DMS79 (cell line): ENCODE measurements at regions not wholly inside any gene's neighbourhood (a gene's known extent, or its start where the extent isn't known, plus 50 kb on each side); places are given as distances from the start of the nearest gene placed in this dataset.
"Not testable (repeated sequence)": the region's sequence is repeated elsewhere in the genome, so short reads cannot be mapped to it uniquely, and the experiment has no call there.

Source experiments
- DNase-seq: peaks from one replicate; lab custom pipeline; 2025; lab: John Stamatoyannopoulos, UW

DNA sequence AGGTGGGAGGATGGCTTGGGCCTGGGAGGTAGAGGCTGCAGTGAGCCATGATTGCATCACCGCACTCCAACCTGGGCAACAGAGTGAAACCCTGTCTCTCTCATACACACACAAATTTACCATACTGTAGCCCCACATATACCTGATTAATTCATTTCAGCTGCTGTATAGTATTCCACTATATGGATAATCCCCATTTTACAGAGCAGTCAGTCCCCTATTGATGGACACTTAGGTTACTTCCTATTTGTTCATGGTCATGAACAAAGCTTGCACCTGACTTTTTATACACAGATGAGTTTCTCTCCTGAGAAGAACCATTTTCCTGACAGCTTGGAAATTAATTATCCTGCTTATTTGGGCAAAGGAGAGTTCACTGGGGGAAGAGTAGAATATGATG, 59.2 kb downstream of the EMX2 start:
- DNase-seq, result no peak

DNA sequence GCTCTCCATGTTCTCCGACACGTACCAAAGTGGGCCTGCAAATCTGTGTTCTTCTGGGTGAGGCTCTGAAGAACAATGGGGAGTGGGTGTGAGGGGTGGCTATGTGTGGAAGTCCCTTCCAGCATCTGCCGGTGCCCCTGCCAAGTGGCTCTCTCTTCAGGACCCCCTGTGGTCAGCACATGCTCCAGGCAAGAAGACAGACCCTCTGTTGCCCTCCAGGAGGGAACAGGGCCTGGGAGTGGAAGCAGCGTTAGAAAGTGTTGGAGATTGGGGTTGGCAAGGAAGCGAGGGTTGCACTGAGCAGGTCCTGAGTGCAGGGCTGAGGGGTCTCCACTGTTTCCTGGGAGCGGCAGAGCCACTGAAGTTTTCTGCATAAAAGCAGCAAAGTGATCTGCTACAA, 60.5 kb downstream of the EMX2 start:
- DNase-seq, result no peak

DNA sequence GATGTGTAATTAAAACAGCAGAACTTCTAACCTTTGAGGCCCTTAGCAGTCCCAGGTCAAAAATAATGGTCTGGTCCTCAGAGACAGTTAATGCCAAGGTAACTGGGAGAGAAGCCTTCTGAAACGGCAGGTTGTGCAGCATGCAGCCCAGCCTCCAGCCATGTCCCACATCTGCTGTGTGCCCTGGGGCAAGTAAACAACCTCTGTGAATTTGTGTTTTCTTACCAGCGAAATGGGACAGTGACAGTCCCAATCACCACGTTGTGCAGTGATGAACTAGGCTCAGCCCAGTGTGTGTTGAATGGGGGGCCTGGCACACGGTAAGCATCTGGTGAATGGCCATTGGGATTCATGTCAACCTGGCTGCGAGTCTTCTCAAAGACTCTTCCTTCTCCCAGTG, 61.2 kb downstream of the EMX2 start:
- no peak for DNase-seq

DNA sequence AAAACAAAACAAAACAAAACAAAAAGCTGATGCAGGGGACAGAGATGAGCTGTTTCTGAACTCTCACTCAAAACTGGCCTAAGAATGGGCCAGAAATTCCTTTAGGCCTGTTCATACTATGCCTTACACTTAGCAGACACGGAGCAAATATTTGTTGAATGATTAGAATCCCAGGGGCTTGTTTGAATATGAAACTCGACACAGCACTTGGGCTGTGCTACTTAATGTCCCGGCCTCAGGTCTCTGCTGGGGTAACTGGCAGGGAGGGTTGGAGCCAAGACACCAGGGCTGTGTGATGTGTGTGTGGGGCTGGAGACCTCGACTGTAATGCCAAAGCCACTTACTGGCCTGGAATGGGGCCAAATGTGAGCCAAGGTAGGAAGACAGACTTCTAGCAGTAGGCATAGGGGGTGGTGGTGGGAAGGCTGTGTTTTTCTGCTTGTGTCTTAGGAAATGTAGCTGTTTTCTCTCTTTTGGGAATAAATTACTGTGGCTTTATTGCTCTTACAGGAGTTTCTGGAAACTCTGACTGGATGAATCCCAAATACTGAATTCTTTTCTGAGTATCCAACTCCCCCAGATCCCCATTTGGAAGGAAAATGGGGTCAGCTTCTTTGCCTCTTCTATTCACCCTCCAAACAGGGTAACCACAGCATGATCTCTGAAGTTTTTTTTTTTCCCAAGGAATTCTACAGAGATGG, 66.7 kb downstream of the EMX2 start:
- DNase-seq, result no peak

DNA sequence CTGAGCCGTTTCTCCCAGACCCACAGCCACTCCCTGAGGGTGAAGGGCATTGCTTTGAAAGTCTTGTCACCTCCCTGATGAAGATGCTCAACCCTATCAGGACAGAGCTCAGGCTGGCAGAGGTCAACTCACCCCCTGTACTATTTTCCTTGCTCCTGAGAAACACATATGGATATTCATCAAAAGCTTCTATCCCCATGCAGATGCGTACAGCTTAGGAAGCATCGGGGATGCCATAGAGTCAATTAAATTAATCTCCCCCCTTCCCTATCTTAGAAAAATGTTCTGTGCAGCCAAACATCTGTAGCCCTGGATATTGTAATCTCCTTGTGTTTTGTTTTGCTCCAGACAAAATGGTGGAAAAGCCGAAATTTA, 67.2 kb downstream of the EMX2 start:
- DNase-seq, result no peak

DNA sequence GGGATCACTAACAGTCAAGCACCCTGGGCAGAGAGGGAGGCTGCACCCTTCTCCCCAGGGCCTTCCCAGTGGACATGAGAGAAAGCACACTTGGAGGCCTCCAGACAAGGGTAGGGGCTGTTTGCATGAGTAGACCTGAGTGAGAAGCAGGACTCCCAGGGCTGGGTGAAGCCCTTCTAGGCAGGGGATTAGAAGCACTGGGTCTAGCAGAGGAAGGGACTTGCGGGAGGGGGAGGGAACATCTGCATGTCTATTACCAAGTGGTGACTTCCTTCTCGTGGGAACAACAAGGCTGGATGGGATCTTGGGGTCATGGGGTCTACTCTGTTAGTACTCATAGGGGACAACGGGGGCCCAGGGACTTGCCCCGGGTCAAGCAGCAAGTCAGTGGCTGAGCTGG, 67.8 kb downstream of the EMX2 start:
- DNase-seq, result no peak

DNA sequence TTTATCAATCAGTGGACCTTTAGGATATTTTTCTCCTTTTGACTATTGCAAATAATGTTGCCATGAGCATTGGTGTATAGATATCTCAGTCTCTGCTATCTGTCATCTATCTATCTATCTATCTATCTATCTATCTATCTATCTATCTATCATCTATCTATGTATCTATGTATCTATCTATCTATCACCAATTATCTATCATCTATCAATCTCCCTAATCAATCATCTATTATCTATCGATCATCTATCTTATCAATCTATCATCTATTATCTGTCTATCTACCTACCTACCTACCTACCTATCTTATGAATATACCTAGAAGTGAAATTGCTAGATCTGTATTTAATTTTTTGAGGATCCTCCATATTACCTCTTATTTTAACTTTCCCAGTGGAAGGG, 69.6 kb downstream of the EMX2 start:
- no peak for DNase-seq

DNA sequence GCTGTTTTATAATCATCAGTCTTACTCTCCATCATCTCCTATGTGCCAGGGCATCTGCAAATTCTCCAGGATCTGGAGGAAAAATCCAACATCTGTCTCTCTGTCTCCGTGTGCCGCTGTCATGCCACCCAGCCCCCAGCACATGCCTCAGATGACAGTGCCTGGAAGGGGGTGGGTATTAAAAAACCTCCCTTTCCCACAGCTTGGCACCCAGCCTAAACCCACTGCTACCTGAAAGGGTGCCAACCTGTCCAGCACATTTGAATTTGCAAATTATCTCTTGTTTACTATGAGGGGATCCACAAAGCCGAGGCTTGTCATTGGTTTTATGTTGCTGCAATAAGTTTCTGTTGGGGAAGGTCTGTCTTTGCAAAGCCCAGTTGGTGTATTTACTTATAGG, 73.1 kb downstream of the EMX2 start:
- DNase-seq, result no peak

DNA sequence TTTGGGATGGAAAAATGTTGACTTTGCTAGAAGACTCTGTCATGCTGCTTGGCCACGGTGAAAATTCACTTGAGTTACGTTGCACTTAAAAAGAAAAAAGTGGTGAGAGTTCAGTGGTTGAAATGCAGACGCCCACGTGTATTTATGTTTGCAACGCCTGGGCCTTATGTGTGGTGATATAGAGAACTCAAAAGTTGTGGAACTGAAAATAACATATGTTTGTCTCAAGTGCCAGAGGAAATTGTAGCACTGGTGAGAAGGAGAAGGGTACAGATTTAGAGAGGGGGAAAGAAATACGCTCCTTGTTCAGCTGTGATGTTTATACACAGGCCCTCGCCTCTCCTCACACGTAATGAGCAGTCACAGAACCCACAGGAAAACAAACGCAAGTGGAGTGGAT, 73.6 kb downstream of the EMX2 start:
- DNase-seq, result no peak

DNA sequence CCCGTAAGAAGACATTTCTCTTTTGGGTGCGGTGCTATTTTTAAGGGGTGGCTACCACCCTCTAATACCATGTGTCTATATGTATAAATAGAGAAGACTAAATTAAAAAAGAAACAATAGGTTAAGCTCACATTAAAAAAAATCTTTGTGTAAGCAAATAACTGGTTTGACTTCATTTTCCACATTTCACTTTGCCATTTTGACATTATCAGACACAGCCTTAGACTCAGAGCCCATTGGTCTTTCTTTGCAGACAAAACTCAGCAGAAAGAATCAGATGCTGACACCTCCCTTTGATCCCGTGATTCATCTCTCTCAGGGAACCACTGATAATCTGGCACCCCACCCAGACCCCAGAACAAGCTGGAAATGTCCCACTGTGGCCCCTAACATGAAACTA, 74.5 kb downstream of the EMX2 start:
- DNase-seq, result no peak

DNA sequence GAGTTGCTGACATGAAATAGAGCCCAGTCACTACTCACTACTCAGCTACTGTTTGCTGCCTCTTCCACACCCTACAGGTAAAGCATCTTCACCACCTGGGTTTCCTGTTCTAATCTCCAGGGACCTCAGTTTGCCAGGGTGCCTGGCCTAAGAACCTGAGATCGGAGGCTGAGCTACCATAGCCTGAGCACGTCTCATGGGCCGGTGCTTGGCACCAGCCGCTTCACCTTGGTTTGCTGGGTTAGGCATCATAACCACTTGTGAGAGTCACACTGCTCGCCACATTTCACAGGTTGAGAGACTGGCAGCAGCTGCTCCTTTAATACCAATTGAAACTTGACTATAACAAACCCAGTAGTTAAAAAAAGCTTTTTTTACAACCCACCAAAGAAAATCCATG, 75.1 kb downstream of the EMX2 start:
- no peak for DNase-seq

DNA sequence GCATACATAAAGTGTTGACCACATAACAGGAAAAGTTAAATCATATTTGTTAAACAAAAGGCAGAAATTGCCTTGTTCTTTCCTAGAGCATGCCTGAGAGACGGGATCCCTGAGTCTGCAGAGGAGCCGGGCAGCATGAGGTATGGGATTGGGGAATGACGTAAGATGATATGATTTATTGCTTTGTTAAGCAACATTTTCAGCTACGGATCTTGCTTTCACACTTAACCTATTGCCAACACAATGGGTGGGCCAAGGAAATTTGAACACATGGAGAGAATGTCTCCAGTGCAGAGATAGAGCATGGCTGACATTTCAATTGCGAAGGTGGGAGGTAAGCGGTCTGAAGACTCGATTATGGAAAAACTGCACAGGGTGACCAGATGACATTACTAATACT, 76.7 kb downstream of the EMX2 start:
- DNase-seq, result no peak

DNA sequence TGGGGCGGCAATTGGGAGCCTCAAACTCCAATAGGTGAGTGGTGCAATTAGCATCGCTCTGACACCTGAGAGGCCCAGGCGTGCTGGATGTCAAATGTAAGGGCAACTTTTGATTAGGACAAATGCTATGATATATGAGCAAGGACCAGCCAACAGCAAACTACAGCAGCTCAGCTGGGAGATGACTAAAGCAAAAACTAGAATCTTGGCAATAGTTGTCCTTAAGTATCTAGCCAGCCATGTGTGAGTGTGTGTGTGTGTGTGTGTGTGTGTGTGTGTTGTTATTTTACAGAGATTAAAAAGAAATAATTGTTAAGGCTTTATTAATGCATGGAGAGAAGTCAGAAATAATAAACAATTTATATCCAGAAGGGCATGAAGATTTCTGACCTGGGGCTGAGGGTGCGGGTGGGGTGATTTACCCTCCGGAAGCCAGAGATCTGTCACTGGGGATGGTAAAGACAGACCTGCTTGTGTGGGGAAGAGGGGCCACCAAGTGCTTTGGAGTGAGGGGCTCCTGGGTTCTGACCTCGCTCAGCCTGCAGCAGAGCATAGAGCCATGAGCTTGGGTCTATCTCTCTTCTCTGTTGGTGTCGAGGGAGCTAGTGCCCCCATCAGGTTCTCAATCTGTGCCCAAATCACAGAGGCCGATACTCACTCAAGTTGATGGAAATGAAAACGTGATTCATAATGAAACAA, 77.3 kb downstream of the EMX2 start:
- DNase-seq, result no peak

DNA sequence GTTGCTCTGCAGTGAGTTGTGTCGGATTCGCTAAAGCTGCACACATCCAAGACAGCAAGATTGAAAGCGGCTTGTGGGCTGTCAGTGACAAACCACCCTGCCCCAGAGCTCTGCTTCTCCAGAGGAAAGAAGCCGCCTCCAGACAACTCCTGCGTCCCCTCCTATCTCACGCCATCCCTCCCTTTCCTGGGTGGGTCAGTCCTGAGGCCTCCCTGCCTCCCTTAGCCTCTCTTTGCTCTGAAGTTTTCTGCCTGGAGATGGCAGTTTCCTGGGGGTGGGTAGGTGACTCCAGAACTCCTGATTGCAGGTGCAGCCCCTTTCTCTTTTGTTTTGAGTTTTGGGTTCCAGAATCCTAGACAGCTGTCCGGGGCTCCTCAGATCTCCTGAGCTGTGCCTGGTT, 78.7 kb downstream of the EMX2 start:
- DNase-seq, result no peak

DNA sequence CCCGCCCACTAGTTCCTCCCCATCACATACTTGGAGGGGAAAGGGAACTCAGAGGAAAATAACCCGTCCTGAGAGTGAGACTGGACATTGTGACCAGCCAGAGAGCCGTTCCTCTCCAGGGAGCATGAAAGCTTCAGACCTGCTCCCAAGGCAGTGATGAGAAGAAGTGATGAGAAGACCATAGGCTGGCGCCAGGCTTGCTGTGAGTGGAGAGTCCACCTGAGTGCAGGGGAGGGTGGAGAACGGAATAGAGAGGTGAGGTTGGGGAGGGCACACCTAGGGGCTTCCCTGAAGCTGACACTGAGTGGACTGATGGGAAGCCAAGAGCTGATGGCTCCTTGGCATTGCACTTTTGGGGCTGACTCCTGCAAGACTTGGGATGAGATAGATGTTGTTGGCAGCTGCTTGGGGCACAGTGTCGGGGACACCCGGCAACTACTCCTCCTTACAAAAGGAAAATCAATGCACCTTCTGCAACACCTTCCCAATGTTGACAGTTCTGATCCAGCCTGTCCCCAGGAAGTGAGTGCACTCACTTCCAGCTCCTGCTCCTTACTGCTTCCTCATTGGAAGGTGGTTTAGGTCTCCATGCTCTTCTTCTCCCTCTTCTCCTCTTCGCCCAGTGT, 79.4 kb downstream of the EMX2 start:
- DNase-seq, result no peak

DNA sequence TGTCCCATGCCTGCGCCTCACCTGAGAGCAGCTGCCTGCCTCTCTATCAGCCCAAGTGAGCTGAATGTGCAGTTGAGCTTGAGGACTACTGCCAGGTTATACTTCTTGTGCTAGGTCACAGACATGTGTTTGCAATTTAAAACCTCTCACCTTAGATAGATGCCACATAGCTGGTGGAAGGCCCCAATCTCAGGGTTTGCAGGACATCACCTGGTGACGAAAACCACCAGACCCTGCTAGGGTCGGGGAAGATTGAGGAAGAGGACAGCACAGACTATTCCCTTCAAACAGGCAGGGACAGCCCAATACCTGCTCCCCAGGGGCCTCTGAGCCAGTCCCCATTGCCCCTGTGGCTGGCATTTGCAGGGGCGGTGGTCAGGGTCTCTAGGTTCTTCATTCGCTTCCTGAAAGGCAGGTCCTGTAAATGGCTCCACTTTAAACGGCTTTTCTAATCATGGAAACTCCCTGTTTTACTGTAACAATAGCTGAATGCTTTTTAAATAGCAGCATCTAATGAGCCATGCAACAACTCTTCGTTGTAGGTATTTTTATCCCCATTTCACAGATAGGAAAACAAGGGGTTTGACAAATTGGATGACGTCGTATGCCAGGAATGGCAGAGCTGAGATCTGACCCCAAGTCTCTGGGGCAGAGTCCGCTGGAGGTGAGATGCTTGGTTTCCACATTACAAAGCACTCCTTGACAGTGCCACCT, 80.1 kb downstream of the EMX2 start:
- no peak for DNase-seq

DNA sequence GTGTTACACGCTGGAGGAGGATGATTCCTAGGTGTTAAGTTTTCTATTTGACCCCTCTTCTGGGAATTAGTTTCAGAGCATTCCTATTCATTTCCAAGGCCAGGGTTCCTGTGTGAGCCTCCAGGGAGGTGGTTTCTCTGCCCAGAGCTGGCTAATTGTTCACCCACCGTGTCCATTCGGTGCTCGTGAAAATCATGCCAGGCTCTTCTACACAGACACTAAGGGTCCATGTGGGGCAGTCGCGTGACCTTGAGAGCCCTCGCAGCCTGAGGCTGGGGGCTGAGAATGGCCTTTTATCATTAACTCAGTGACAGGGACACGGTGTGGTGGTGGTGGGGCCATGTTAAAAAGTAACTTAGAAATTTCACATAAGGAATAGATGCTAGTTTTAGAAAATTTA, 83.7 kb downstream of the EMX2 start:
- no peak for DNase-seq

DNA sequence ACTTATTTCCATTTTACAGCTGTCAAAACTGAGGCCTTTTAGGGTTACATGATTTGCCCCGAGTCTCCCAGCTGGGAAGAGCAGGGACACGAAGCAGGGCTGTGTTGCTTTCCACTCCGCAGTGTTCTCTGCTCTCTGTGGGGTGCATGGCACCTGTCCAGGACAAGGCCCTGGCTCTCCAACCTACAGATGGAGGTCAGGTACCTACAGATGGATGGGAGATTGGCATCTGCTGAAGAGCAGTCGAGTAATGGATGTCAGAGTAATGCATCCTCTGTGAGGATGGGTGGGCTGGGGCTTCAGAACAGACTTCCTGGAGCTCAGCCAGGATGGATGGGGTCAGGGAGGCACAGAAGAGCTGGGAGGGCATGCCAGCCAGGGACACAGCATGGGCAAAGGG, 85.0 kb downstream of the EMX2 start:
- no peak for DNase-seq

DNA sequence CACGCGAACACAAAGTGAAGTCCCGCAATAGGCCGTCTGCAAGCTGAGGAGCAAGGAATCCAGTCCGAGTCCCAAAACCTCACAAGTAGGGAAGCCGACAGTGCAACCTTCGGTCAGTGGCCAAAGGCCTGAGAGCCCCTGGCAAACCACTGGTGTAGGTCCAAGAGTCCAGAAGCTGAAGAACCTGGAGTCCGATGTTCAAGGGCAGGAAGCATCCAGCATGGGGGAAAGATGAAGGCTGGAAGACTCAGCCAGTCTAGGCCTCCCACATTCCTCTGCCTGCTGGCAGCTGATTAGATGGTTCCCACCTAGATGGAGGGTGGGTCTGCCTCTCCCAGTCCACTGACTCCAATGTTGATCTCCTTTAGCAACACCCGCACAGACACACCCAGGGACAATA, 87.2 kb downstream of the EMX2 start:
- not testable (repeated sequence) for DNase-seq

DNA sequence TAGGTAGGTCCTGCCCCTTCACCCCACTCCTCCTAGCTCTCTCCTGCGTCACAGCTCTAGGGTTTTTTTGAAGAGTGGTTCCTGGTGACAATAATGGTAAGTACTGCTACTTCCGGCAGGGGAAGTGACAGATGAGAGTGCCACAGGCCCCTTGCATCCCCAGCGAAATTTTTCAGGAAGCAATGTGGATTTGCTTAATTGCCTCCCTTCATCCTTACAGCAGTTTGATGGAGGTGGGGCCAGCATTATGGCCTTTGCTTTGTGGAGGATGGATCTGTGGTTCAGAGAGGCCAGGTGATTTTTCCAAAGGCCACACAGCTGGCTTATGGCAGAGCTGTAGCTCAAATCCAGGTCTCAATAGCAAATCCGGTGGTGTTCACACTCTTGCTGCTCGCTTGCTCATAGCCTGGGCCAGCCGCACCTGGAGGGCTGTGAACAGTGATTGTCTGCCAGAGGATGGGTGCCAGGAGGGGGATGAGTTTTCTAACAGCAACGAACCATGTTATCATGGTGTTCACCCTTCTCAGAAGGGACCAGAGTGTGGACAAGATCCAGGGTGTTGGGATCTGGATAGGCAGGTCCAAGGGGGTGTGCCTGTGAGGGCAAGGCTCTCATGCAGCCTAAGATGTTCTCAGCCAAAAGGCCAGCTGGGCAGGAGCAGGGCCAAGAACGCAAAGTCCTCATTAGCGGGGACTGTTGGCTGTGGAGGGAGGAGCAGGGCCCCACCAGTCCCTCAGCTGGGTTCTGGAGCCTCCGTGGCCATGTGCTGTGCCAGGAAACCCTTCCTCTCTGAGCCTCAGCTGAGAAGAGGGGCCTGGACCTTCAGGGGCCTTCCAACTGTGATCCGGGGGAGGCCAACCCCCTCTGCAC, 89.0 kb downstream of the EMX2 start:
- no peak for DNase-seq

DNA sequence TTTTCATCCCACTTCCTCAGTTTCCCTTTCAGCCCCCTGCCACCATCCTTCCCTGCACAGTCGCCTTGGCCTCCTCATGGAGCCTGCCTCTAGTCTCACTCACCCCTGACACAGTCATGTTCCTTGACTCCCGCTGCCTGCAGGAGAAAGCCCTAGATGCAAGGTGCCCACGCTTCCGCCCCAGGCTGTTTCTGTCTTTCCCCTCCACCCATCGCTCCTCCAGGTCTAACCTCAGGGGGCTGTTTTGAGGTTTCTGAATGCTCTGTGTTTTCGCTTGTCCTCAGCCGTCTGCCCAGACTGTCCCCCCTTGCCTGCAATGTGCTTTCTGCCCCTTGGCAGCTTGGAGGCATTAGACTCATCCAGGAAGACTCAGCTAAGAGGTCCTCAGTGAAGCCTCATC, 89.9 kb downstream of the EMX2 start:
- no peak for DNase-seq

DNA sequence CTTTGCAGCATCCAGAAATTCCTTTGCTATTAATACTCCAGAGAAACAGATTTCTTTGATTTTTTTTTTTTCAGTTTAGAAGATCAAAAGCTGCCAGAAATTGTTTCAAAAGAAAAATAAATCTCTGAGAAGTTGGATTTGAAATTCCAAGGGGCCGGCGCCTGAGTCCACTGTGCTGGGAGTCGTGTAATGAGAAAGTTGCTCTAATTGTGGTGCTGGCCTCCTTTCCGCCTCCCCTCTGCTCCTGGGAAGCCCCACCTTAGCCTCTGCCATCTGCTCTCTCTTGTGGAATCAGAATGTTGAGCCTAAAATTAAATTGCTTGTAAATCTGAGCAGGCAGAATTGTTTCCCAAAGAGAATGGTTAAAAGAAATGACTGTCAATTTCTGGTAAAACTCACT, 93.3 kb downstream of the EMX2 start:
- no peak for DNase-seq
